Fibroblast of pulmonary artery (primary cell): ENCODE measurements at regions not wholly inside any gene's neighbourhood (a gene's known extent, or its start where the extent isn't known, plus 50 kb on each side); places are given as distances from the start of the nearest gene placed in this dataset.

ENCODE experiments used
- DNase-seq: peaks from one replicate; pipeline ENCODE4 v3.0.0-alpha.2; 2010; ENCODE audit warnings: low read depth
- H3K4me3 ChIP-seq: replicated peaks from 2 replicates; pipeline ENCODE4 v1.5.1; 2011; ENCODE audit warnings: low read depth, mild to moderate bottlenecking, control low read depth, low read length, moderate library complexity
- TF ChIP-seq, protein P1 (sequence below): IDR thresholded peaks from 2 replicates; pipeline ENCODE4 v1.5.1; 2011; ENCODE audit warnings: mild to moderate bottlenecking, control low read depth, low read length, inconsistent platforms; ENCODE audit errors: missing control alignments

DNA sequence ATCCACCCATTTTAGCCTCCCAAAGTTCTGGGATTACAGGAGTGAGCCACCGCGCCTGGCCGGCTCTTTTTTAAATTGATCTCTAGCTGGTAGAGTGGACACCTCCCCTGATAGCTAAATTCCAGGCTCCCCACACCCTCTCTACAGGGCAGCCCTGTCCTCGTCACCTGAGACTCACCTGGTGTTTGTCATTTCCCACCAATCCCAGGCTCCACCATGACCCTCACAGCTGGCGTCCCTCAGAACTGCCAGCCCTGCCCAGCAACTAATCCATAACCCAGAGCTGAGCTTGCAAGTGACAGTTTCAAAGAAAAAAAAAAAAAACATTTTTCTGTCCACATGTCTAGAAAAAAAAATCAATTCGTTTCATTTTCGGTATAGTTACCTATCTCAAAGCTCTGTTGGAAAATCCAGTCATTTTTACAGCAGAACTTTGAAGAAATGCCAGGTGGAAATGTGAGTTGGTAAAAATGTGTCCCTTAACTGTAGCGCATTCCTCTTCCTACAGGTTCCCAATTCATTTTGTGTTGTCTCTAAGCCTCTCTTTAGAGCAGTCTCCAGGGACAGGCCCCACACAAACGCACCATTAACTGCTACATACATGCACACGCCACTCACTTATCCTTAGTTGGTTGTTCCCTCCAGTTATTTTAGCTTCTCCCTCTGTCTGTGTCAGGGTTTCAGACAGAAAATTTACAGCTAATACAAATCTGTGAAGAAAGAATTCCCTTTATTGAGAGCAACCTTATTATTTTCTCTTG lies 294.7 kb downstream of the FBXO15 start:
- no peak overlapping the region for H3K4me3 ChIP-seq
- no peak for DNase-seq
- TF ChIP-seq, protein P1, sequence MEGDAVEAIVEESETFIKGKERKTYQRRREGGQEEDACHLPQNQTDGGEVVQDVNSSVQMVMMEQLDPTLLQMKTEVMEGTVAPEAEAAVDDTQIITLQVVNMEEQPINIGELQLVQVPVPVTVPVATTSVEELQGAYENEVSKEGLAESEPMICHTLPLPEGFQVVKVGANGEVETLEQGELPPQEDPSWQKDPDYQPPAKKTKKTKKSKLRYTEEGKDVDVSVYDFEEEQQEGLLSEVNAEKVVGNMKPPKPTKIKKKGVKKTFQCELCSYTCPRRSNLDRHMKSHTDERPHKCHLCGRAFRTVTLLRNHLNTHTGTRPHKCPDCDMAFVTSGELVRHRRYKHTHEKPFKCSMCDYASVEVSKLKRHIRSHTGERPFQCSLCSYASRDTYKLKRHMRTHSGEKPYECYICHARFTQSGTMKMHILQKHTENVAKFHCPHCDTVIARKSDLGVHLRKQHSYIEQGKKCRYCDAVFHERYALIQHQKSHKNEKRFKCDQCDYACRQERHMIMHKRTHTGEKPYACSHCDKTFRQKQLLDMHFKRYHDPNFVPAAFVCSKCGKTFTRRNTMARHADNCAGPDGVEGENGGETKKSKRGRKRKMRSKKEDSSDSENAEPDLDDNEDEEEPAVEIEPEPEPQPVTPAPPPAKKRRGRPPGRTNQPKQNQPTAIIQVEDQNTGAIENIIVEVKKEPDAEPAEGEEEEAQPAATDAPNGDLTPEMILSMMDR = no peak

DNA sequence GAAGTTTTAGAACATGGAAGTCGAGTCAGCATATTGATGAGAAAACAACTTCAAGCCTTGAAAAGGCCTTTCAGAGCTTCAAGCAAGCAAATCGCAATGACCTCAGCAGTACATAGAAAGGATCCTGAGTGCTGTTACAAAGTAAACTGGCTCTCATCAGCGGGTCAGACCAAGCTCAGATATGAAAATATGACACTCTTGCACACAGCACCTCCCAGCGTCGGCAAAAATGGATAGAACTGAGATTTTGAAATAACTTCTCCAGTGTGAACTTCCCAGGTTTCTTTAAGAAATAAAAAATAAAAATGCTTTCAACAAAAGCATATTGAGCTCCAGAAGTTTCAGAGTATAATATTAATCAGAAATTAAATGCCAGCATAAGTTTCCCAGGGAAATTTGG lies 296.9 kb downstream of the FBXO15 start:
- TF ChIP-seq, protein P1 = no peak
- H3K4me3 ChIP-seq = no peak overlapping the region
- no peak for DNase-seq

DNA sequence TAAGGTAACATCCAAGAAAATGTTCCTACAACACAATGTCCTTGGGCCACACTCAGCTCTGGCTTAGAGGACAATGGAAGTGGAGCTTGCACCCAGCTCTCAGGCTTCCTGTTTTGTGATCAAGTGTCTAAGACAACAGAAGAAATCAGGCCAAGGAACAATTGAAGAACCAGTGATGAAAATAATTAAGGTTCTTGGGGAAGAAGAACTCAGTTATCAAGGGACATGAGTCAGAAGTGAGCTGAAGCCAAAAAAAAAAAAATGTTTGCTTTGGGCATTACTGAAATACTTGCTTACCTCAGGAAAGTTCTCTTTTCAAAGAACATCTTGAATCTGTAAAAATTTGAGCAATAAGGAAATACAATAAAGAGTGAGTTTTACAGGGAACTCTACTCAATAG lies 299.0 kb downstream of the FBXO15 start:
- TF ChIP-seq, protein P1 = no peak
- DNase-seq = peak; percentile 84
- H3K4me3 ChIP-seq = no peak overlapping the region

DNA sequence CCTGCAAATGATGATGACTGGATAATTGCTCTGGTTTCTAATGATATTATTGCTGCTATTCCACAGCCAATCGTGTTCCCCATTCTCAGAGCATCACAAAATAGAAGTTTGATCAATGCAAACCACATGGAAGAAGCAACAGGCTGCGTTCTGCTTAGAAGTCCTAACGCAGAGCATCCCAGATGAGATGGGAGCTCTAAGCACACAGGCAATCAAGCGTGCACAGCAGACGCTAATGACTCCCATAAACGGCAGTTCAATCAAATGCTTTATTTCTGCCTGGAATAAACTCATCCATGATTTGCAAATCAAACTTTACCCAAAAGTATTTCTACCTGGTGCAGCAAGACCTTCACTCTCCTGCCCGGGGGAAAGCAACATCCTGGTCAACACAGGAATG lies 304.2 kb downstream of the FBXO15 start:
- no peak for DNase-seq
- H3K4me3 ChIP-seq = no peak overlapping the region
- TF ChIP-seq, protein P1 = no peak

DNA sequence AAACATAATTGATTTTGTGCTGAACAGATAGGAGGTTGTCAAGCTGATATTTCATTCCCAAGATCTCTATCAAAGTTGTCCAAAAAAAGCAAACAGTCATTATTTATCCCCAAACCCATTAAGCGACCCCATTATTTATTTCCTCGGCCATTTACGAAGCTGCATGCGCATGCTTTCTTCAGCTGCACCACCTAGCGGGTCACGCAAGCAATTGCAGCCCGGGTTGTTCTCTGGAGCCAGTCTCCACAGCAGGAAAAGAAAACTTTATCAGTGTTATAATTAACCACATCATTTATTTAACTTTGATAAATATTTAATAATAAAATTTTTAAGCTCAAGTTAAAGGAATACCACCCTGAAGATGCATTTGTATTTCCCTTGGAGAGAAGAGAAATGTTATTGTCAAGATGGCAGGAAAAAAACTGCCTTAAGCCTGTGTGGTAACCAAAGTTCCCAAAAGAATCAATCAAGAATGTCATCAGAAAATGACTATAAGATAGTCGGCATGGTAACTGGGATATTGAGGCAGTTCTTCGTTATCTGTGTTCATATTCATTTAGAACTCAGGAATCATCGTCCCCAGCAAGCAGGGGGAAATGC lies 304.7 kb downstream of the FBXO15 start:
- H3K4me3 ChIP-seq = no peak overlapping the region
- TF ChIP-seq, protein P1 = no peak
- peak; percentile 69 for DNase-seq

DNA sequence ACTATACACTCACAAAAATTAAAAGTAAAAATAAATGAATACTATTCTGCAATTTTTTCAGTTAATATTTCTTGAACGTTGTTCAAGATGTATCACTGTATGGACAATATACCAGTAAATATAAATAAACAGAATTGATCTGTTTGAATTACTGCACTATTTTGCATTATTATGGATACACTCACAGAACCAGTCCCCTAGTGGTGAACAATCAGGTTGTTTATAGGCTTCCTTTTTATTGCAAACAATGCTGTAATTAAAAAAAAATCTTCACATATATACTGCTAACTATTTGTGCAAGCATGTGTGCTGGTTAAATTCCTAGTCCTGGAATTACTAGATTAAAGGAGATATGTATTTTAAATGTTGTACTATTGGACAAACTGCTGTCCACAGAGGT lies 306.0 kb downstream of the FBXO15 start:
- no peak overlapping the region for H3K4me3 ChIP-seq
- peak; percentile 17 for DNase-seq
- TF ChIP-seq, protein P1 = peak; percentile 42
